Panc1 (cell line): ENCODE measurements at regions not wholly inside any gene's neighbourhood (a gene's known extent, or its start where the extent isn't known, plus 50 kb on each side); places are given as distances from the start of the nearest gene placed in this dataset.

ENCODE experiments used
- ATAC-seq: fragments of 200-7000 bp; cut with Tn5 transposase; 2 replicates; pipeline ENCODE4 v1.9.1; 2020; ENCODE audit warnings: mild to moderate bottlenecking, moderate library complexity
- BruUV-seq: library from RNA; stranded (reverse); fragments of 400-500 nt; replicated peaks from 2 replicates; lab custom pipeline; 2021; lab: Mats Ljungman, UMichigan
- CTCF ChIA-PET: fragments of 300-600 bp; sonication (Branson Sonifier 250); formaldehyde crosslinking; loops from one replicate; lab custom pipeline; 2022; ENCODE audit warnings: antibody characterized with exemption; lab: Charles Lee
- POLR2A ChIA-PET: fragments of 300-600 bp; sonication (Branson Sonifier 250); formaldehyde crosslinking; loops from one replicate; lab custom pipeline; 2022; ENCODE audit warnings: antibody characterized with exemption; lab: Charles Lee
- DNase-seq: peaks from one replicate; pipeline ENCODE4 v3.0.0-alpha.2; 2010; ENCODE audit warnings: low read depth, low spot score
- H3K27ac ChIP-seq: 2 replicates; pipeline ENCODE4 v1.5.1; 2011; ENCODE audit warnings: mild to moderate bottlenecking, low read length, inconsistent platforms
- H3K27me3 ChIP-seq: fragments of 200-500 bp; sonication (Bioruptor generic); 2 replicates; pipeline ENCODE4 v1.6.0; 2014; ENCODE audit warnings: low read length, inconsistent platforms; ENCODE audit not compliant: control insufficient read depth, insufficient read depth
- H3K36me3 ChIP-seq: fragments of 200-500 bp; sonication (Bioruptor generic); 2 replicates; pipeline ENCODE4 v1.5.1; 2014; ENCODE audit warnings: inconsistent platforms, mild to moderate bottlenecking, low read length, moderate library complexity; ENCODE audit not compliant: control insufficient read depth, insufficient read depth
- H3K4me1 ChIP-seq: 2 replicates; pipeline ENCODE4 v1.5.1; 2011; ENCODE audit warnings: inconsistent platforms, mild to moderate bottlenecking, low read length, moderate library complexity; ENCODE audit not compliant: control insufficient read depth, insufficient read depth
- H3K4me3 ChIP-seq, 2 experiments: 2 replicates each; pipeline ENCODE4 v1.5.1; 2011 to 2012; ENCODE audit warnings: low read depth in 2 of 2, low read length in 2 of 2, mild to moderate bottlenecking in 2 of 2, inconsistent platforms in 1 of 2, moderate library complexity in 1 of 2
- H3K9me3 ChIP-seq: fragments of 200-500 bp; sonication (Bioruptor generic); 2 replicates; pipeline ENCODE4 v1.5.1; 2014; ENCODE audit warnings: low read depth, mild to moderate bottlenecking, inconsistent platforms, low read length, moderate library complexity; ENCODE audit not compliant: control insufficient read depth, insufficient read depth
- CTCF ChIP-seq: fragments of 450-650 bp; IDR thresholded peaks from 2 replicates; pipeline ENCODE4 v1.5.1; 2017; ENCODE audit warnings: mild to moderate bottlenecking
- POLR2AphosphoS5 ChIP-seq: IDR thresholded peaks from 2 replicates; pipeline ENCODE4 v1.6.1; 2012; ENCODE audit warnings: mild to moderate bottlenecking, low read depth, low read length, moderate library complexity
- REST ChIP-seq, 2 experiments: IDR thresholded peaks; 2 replicates each; pipeline ENCODE4 v1.6.1; 2011 to 2012; ENCODE audit warnings: low read depth in 2 of 2, control low read depth in 1 of 2, low read length in 1 of 2, mild to moderate bottlenecking in 1 of 2, moderate library complexity in 1 of 2; ENCODE audit not compliant: insufficient read depth in 1 of 2
- SIN3A ChIP-seq: IDR thresholded peaks from 2 replicates; pipeline ENCODE4 v1.6.1; 2012; ENCODE audit warnings: low read depth, mild to moderate bottlenecking, low read length, moderate library complexity, borderline replicate concordance; ENCODE audit not compliant: insufficient read depth
- TCF7L2 ChIP-seq: IDR thresholded peaks from 2 replicates; pipeline ENCODE4 v1.6.1; 2011; ENCODE audit warnings: mild to moderate bottlenecking, low read depth, low read length, inconsistent platforms
- in situ Hi-C: cut with HindIII; loops from 2 replicates; pipeline ENCODE4 v1.10.0; 2016; ENCODE audit warnings: low sequenced_read_pairs, low pct_unique_long_range_greater_than_20kb
- intact Hi-C: fragments of 100-400 bp; cut with micrococcal nuclease; formaldehyde crosslinking; loops from one replicate; pipeline ENCODE4 v1.10.0; 2022; ENCODE audit not compliant: unreplicated experiment

GRCh38 chr5:33091571-33092363, 349.0 kb upstream of the TARS1 start:
- Histone ChIP-seq H3K9me3 (no peaks in the 10 kb centered on the region), H3K4me1 (no peaks in the 10 kb centered on the region), H3K4me3 (no peak overlapping the region), H3K27me3 (no peaks in the 10 kb centered on the region), H3K36me3 (no peaks in the 10 kb centered on the region), H3K27ac (no peak overlapping the region)
- TF ChIP-seq TCF7L2 (no peak), CTCF (no peak), SIN3A (no peak), POLR2AphosphoS5 (no peak), REST (IDR thresholded peaks at IDR 0.05; ENCODE audit: insufficient read depth in 1 of 2, low read depth in 2 of 2, low read length in 1 of 2) (no peak)
- DNase-seq (no peak), ATAC-seq (no peak)
- no TSS peak for BruUV-seq
- ChIA-PET POLR2A (no interaction called here), CTCF (no interaction called here)
- in situ Hi-C loops: no loop called here
- intact Hi-C loops: no loop called here

GRCh38 chr5:33092719-33093118, 348.0 kb upstream of the TARS1 start:
- TF ChIP-seq POLR2AphosphoS5: no peak
- TF ChIP-seq REST (IDR thresholded peaks at IDR 0.05; ENCODE audit: insufficient read depth in 1 of 2, low read depth in 2 of 2, low read length in 1 of 2): no peak
- ATAC-seq (no peak), DNase-seq (no peak)
- ChIA-PET POLR2A (no interaction called here), CTCF (no interaction called here)
- no TSS peak for BruUV-seq
- intact Hi-C loops: no loop called here
- Histone ChIP-seq H3K4me1 (no peaks in the 10 kb centered on the region), H3K4me3 (no peak overlapping the region), H3K36me3 (no peaks in the 10 kb centered on the region), H3K27me3 (no peaks in the 10 kb centered on the region), H3K27ac (no peak overlapping the region), H3K9me3 (no peaks in the 10 kb centered on the region)
- in situ Hi-C loops: no loop called here
